ENCODE measurements at regions not wholly inside any gene's neighbourhood (a gene's known extent, or its start where the extent isn't known, plus 50 kb on each side); places are given as distances from the start of the nearest gene placed in this dataset.

- TF ChIP-seq CHD7 (IDR thresholded peaks at IDR 0.05; ENCODE audit: insufficient replicate concordance, low read length), result no peak
- TF ChIP-seq BRCA1 (IDR thresholded peaks at IDR 0.05; ENCODE audit: low read depth, low read length), result no peak
- TF ChIP-seq ZNF274 (IDR thresholded peaks at IDR 0.05; ENCODE audit: borderline replicate concordance, extremely low read depth, low read length), result no peak
- no peak for TF ChIP-seq CHD1 (IDR thresholded peaks at IDR 0.05; ENCODE audit: low read depth, low read length)
- TF ChIP-seq SP2 (IDR thresholded peaks at IDR 0.05; ENCODE audit: low read length), result no peak
- TF ChIP-seq JUND (IDR thresholded peaks at IDR 0.05; ENCODE audit: low read length), result no peak
- no peak for TF ChIP-seq BCL11A (IDR thresholded peaks at IDR 0.05; ENCODE audit: low read depth in 2 of 2, low read length in 2 of 2)
- no peak for TF ChIP-seq KDM1A (IDR thresholded peaks at IDR 0.05; ENCODE audit: borderline replicate concordance, low read length)
- TF ChIP-seq POLR2A (IDR thresholded peaks at IDR 0.05; ENCODE audit: control extremely low read depth in 1 of 2, low read depth in 2 of 2, low read length in 2 of 2), result no peak
- no peak for TF ChIP-seq CBX8 (IDR thresholded peaks at IDR 0.05; ENCODE audit: borderline replicate concordance, low read depth, low read length)
These were observed 107.7 kb downstream of the MTRR start (continued) for GRCh38 chr5:7976411-7977190.

All from H1 (cell line).